Posterior cingulate gyrus (tissue), 11 donors: ENCODE measurements at regions not wholly inside any gene's neighbourhood (a gene's known extent, or its start where the extent isn't known, plus 50 kb on each side); places are given as distances from the start of the nearest gene placed in this dataset.
A peak's percentile ranks its signal among the peaks of the same experiment; 100 is the strongest.
"Not testable (repeated sequence)": the region's sequence is repeated elsewhere in the genome, so short reads cannot be mapped to it uniquely, and the experiment has no call there.

Experiments used
- DNase-seq, 10 donors: peaks; one replicate each; pipeline versions ENCODE4 v3.0.0 to v3.0.0-alpha.2; 2020 to 2021; ENCODE audit warnings: mixed read lengths in 3 of 10
- intact Hi-C: fragments of 100-400 bp; cut with DNase I; formaldehyde crosslinking; loops from one replicate; pipeline ENCODE4 v1.15.1; 2023

DNA sequence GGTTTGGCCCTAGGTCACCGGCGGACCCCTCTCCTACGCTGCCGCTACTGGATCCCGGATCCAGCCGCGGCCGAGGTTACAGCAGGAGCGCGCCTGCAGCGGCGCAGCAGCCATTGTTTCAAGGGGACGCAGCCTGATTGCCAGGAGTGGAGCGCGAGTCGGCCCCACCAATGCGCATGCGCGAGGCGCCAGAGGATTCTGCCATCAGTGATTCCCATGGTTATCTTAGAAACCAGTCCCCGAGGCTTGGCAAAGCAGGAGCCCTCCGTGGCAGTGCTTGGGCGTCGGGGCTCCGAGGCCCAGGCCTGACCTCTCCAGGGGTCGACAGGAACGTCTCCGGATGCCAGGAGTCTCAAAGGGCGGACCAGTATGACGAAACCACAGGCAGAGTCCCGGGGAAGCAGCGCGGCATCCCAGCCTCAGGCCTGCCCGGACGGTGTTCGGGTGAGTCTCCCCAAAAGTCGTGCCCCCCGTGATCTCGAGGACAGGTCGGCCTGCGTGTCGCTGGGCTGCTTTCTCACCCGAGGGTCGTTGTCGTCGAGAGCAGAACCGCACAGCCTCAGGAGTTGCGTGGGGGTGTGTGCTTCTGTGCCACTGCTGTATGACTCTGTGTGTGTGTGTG, 608.5 kb downstream of the KCNJ18 start:
- peak in 1 of 10 donors; percentile 64 for DNase-seq
- intact Hi-C loops: no loop called here

- no peak for DNase-seq
- intact Hi-C loops: no loop called here
These were observed 609.0 kb downstream of the KCNJ18 start for GRCh38 chr17:22301353-22301745.

DNA sequence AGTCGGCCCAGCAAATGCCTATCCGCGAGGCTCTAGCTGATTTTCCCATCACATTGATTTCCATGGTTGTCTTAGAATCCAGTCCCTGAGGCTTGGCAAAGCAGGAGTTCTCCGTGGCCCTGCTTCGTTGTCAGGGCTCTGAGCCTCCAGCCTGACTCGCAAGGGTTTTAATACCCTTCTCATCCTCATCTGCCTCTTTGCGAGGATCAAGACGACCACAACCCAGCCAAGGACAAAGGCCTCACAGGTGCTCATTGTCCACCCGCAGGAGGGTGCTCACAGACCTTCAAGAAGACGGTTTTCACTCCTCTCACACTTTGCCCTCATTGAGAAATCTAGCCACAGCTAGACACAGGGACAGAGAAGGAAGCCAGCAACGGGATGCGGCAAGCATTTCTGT, 610.8 kb downstream of the KCNJ18 start:
- DNase-seq: no peak
- intact Hi-C loops: no loop called here

GRCh38 chr17:22303865-22304264, 611.5 kb downstream of the KCNJ18 start:
- no peak for DNase-seq
- intact Hi-C loops: no loop called here

DNA sequence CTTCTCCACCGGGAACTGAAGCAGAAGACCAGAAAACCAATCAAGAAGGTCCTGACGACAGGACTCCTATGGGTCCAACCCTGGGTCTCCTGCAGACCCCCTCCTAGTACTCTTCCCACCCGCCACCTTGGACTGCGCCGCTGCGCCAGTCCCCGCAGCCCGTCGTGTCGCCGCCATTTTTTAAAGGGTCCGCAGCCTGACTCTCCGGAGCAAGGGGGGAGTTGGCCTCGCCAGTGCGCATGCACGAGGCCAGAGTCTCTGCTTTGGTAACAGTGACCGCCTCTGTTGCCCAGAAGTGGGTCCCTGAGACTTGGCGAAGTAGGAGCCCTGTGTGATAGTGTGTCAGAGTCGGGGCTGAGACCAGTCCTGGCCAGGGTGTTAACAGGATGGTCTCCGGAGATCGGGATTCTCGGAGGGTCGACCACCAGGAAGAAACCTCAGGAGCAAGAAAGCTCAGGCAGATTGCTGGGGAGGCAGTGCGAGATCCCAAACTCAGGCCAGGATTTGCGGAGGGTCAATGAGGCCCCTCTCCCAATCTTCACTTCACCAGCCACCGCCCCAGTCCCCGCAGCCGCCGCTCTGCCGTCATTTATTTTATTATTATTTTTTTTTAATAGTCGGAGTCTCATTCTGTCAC, 612.5 kb downstream of the KCNJ18 start:
- DNase-seq: peak in 1 of 10 donors; percentile 31
- intact Hi-C loops: no loop called here

- peak in 1 of 10 donors; percentile 64 for DNase-seq
- intact Hi-C loops: no loop called here
These were observed 613.2 kb downstream of the KCNJ18 start for GRCh38 chr17:22305356-22306071.

GRCh38 chr17:22310292-22310691, 618.0 kb downstream of the KCNJ18 start:
- intact Hi-C loops, DNase-seq: not testable (repeated sequence)

DNA sequence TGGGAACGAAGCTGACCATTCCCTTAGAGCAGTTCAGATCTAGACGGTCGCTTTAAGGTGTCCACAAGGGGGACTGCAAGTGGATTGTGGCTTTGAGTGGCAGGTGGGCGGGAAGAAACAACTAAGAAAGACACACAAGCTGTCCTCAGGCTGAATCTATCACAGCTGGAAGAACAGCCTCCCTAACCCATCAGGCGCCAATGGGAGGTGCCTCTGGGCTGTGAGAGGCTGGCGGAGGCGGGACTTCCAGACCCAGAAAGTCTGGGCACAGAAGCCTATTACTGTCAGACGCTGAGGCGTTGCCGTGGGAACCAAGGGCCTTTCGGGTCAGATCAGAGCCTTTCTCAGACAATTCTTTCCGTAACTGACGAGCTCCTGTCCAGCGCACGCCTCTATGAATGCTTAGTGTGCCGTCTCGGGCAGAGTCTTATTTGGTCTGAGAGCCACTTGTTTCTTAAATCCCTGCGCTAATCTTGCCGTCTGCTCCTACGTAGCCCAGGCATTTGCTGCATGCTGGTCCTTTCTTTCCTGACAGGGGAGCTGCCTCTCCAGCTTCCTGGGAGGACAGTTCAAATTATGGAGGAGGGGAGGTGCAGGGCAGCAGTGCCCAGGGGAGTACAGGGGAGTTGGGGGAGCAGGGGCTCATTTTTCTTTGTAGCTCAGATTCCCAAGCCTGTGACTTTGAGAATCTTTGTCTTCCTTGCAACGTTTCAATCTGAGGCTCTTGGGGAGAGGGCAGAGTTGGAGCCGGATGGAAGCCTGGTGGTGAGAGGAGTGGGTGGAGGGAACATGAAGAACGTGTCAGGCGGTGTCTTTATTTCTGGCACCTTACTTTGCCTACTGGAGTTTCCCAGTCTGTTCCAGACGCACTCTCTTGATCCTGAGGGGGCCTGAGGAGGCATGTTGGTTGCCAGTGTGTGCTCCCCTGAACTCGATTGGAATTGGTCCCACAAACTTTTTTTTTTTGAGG, 618.7 kb downstream of the KCNJ18 start:
- peak in 5 of 10 donors; percentile 28 to 89 (median 47) for DNase-seq
- intact Hi-C loops: no loop called here

GRCh38 chr17:22321001-22321400, 628.7 kb downstream of the KCNJ18 start:
- intact Hi-C loops, DNase-seq: not testable (repeated sequence)

DNA sequence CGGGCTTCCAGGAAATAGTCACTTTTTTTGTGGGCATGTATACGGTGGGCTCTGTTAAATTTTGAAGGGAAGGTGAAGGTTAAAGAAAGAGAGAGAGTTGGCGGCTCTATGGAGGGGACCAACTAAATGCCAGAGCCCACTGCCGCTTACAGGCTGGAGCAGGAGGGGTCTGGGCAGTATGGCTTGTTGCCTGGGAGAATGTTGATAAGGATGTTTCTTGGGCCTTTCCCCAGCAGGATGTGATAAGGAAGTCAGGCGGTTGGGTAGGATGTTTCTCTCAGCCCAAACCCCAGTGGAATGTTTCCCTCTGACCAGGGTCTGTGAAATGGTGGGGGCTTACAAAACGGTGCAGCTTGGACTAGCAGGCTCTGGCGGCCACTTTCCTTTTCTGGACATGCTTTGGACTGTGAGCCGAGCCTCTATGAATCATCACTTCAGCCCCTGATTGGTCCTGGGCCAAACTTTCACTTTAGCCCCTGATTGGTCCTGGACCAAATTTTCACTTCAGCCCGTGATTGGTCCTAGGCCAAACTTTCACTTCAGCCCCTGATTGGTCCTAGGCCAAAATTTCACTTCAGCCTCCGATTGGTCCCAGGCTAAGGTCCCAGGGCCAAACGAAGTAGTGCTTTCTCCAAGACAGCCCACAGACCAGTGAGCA, 630.7 kb downstream of the KCNJ18 start:
- intact Hi-C loops, DNase-seq: not testable (repeated sequence)

DNA sequence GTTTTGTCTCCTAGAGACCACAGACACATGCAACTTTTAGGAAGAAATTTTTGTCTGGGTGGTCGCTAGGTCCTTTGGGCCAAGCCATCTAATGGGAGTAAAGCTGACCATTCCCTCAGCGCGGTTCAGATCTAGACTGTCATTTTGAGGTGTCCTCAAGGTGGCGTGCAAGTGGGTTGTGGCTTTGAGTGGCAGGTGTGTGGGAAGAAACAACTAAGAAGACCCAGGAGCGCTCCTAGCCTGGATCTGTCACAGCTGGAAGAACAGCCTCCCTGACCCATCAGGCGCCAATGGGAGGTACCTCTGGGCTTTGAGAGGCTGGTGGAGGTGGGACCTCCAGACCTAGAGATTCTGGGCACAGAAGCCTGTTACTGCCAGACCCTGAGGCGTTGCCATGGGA, 645.1 kb downstream of the KCNJ18 start:
- DNase-seq: no peak
- intact Hi-C loops: no loop called here

- DNase-seq, intact Hi-C loops: not testable (repeated sequence)
These were observed 664.3 kb downstream of the KCNJ18 start for GRCh38 chr17:22356603-22357002.

- intact Hi-C loops, DNase-seq: not testable (repeated sequence)
These were observed 678.7 kb downstream of the KCNJ18 start for GRCh38 chr17:22370988-22371387.

DNA sequence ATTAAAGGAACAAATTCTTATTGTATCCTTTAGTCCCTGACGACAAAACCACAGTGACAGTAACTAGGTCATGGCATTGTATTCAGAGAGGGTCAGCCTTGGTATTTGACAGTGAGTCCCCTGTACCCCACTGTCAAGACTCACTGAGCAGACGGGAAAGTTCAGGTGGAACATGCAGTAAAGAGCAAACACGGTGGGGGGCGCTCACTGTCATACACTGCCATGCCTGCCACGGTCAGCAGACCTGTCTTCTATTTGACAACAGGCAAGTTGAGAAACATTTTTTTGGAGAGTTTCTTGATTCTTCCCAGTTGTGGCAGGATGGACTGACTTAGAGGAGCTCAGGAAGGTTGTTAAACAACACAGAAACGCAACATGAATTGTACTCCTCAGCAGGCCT, 681.6 kb downstream of the KCNJ18 start:
- intact Hi-C loops: no loop called here
- DNase-seq: no peak

DNA sequence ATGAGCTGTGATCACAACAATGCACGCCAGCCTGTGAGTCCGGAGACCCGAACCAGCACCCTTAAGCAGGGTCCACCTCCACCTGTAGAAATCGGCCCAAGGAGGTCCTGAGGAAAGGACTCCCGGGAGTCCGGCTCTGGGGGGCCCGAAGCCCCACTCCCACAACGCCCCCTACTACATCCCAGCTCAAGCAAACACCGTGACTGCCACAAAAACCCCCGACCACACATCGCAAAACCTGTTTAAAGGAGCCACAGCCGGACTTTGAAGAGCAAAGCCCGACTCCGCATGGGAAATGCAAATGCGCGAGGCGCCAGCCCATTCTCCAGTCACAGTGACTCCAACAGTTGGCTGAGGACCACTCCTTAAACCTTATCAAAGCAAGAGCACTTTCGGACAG, 682.4 kb downstream of the KCNJ18 start:
- intact Hi-C loops: no loop called here
- no peak for DNase-seq

DNA sequence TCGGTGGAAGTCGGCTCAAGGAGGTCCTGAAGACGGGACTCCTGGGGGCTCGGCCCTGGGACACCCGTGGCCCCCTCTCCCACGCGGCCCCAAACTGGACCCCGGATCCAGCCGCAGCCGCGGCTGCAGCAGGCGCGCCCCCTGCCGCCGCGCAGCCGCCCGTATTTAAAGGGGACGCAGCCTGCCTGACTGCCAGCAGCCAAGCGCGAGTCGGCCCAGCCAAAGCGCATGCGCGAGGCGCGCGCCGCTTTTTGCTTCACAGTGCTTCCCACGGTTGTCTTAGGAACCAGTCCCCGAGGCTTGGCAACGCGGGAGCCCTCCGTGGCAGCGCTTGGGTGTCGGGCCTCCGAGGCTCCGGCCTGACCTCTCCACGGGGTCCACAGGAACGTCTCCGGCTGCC, 684.4 kb downstream of the KCNJ18 start:
- DNase-seq: peak in 1 of 10 donors; percentile 75
- intact Hi-C loops: not testable (repeated sequence)

DNA sequence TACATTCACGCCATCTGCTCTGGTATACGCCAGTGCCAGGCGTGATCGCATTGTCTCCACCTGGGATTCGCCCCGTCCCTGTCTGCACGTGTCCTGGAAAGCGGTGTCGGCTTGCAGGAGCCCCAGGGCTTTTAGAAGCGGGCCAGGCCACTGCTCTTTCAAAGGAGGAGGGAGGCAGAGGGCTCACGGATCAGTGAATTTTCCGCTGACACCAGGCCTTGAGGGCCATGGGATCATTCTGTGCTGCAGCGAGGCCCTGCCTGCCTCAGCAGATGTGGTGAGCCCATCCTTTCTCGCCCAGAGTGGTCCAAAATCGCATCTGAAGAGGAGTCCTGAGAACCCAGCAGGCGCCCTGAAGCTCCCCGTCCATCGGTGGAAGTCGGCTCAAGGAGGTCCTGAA, 686.4 kb downstream of the KCNJ18 start:
- peak in 1 of 10 donors; percentile 31 for DNase-seq
- intact Hi-C loops: not testable (repeated sequence)

- DNase-seq, intact Hi-C loops: not testable (repeated sequence)
These were observed 689.3 kb downstream of the KCNJ18 start for GRCh38 chr17:22381589-22381988.

GRCh38 chr17:22383772-22384460, 691.6 kb downstream of the KCNJ18 start:
- peak in 1 of 10 donors; percentile 67 for DNase-seq
- intact Hi-C loops: not testable (repeated sequence)
